Frontal cortex (tissue), 3 donors: ENCODE measurements at regions not wholly inside any gene's neighbourhood (a gene's known extent, or its start where the extent isn't known, plus 50 kb on each side); places are given as distances from the start of the nearest gene placed in this dataset.
"Not testable (repeated sequence)": the region's sequence is repeated elsewhere in the genome, so short reads cannot be mapped to it uniquely, and the experiment has no call there.

Experiments
- DNase-seq, 2 donors: peaks; one replicate each; pipeline ENCODE4 v3.0.0; 2012; ENCODE audit warnings: low spot score in 2 of 2
- FAIRE-seq: peaks from 2 replicates; lab custom pipeline; 2012; peaks lifted over from hg19 to GRCh38; lab: Jason Lieb, UNC
- donor health status: control.
- donor health status: control.
- donor health status: control.

- not testable (repeated sequence) for FAIRE-seq, DNase-seq
Measured at GRCh38 chr1:228611707-228612106, 123.6 kb upstream of the RHOU start.

- not testable (repeated sequence) for DNase-seq, FAIRE-seq
Measured at GRCh38 chr1:228622002-228622716, 113.1 kb upstream of the RHOU start.

GRCh38 chr1:228626481-228626880 is 108.8 kb upstream of the RHOU start:
- FAIRE-seq, DNase-seq: not testable (repeated sequence)

GRCh38 chr1:228632858-228633257 is 102.4 kb upstream of the RHOU start:
- not testable (repeated sequence) for DNase-seq

GRCh38 chr1:228635304-228635703 is 100.0 kb upstream of the RHOU start:
- FAIRE-seq, DNase-seq: not testable (repeated sequence)

More at GRCh38 chr1:228632858-228633257, 102.4 kb upstream of the RHOU start:
- FAIRE-seq, result not testable (repeated sequence)

- FAIRE-seq, DNase-seq: not testable (repeated sequence)
Measured at GRCh38 chr1:228637529-228637928, 97.8 kb upstream of the RHOU start.

- no peak for FAIRE-seq
Measured at GRCh38 chr1:228646717-228647522, 88.4 kb upstream of the RHOU start.

GRCh38 chr1:228647523-228648444 is 87.5 kb upstream of the RHOU start:
- DNase-seq (no peak), FAIRE-seq (no peak)

More at GRCh38 chr1:228646717-228647522, 88.4 kb upstream of the RHOU start:
- no peak for DNase-seq

- FAIRE-seq (no peak), DNase-seq (no peak)
Measured at GRCh38 chr1:228648647-228649383, 86.5 kb upstream of the RHOU start.

- DNase-seq (no peak), FAIRE-seq (no peak)
Measured at GRCh38 chr1:228650141-228650540, 85.1 kb upstream of the RHOU start.

GRCh38 chr1:228650946-228651345 is 84.3 kb upstream of the RHOU start:
- DNase-seq (no peak), FAIRE-seq (no peak)

GRCh38 chr1:228652116-228652515 is 83.2 kb upstream of the RHOU start:
- DNase-seq, result no peak
- no peak for FAIRE-seq

- DNase-seq, FAIRE-seq: not testable (repeated sequence)
Measured at GRCh38 chr1:228653057-228653456, 82.2 kb upstream of the RHOU start.

GRCh38 chr1:228653748-228654147 is 81.5 kb upstream of the RHOU start:
- DNase-seq (no peak), FAIRE-seq (no peak)

GRCh38 chr1:228655796-228656394 is 79.4 kb upstream of the RHOU start:
- DNase-seq (no peak), FAIRE-seq (no peak)

GRCh38 chr1:228662007-228662689 is 73.1 kb upstream of the RHOU start:
- not testable (repeated sequence) for FAIRE-seq, DNase-seq

- FAIRE-seq (no peak), DNase-seq (peak; percentile 46 to 70)
Measured at GRCh38 chr1:228664399-228664914, 70.8 kb upstream of the RHOU start.
